A549 (cell line): ENCODE measurements at regions not wholly inside any gene's neighbourhood (a gene's known extent, or its start where the extent isn't known, plus 50 kb on each side); places are given as distances from the start of the nearest gene placed in this dataset.

ENCODE experiments used
- ATAC-seq, 2 experiments: fragments of 200-7000 bp in 1 of 2; fragments of >200 bp in 1 of 2; cut with Nextera tagmentation in 1 of 2; cut with Tn5 transposase in 1 of 2; 3 replicates each; pipeline versions ENCODE4 v1.8.0 to v1.9.1; 2018 to 2020; ENCODE audit warnings: mild to moderate bottlenecking in 1 of 2, moderate library complexity in 1 of 2
- CTCF ChIA-PET: fragments of 300-600 bp; sonication (Branson Sonifier 250); formaldehyde crosslinking; extraction: SDS; loops from one replicate; lab custom pipeline; 2021; ENCODE audit warnings: antibody characterized with exemption, inconsistent platforms; lab: Yijun Ruan, JAX
- POLR2A ChIA-PET: fragments of 350-600 bp; formaldehyde crosslinking; extraction: SDS; loops from one replicate; lab custom pipeline; 2021; ENCODE audit warnings: antibody characterized with exemption, inconsistent platforms; lab: Yijun Ruan, JAX
- DNase-seq, 2 experiments: peaks; one replicate each; pipeline versions ENCODE4 v3.0.0 to v3.0.0-alpha.2; 2011 to 2016; ENCODE audit warnings: low read depth in 1 of 2, low spot score in 1 of 2
- FAIRE-seq: peaks from 2 replicates; lab custom pipeline; 2011; peaks lifted over from hg19 to GRCh38; lab: Jason Lieb, UNC
- H3K27ac ChIP-seq, 2 experiments: fragments of >200 bp; sonication (Bioruptor Twin); formaldehyde crosslinking; 3 replicates each; pipeline ENCODE4 v1.5.1; 2016 to 2017
- H3K4me1 ChIP-seq: fragments of >200 bp; sonication (Bioruptor Twin); formaldehyde crosslinking; 3 replicates; pipeline ENCODE4 v1.6.1; 2016
- H3K4me2 ChIP-seq: fragments of >200 bp; sonication (Bioruptor Twin); formaldehyde crosslinking; 3 replicates; pipeline ENCODE4 v1.6.1; 2016
- H3K4me3 ChIP-seq: fragments of >200 bp; sonication (Bioruptor Twin); formaldehyde crosslinking; 3 replicates; pipeline ENCODE4 v1.5.1; 2016
- H3K9me3 ChIP-seq: fragments of >200 bp; sonication (Bioruptor Twin); formaldehyde crosslinking; 3 replicates; pipeline ENCODE4 v1.6.1; 2016
- BHLHE40 ChIP-seq: IDR thresholded peaks from 2 replicates; pipeline ENCODE4 v1.6.1; 2012; ENCODE audit warnings: low read depth, low read length, inconsistent platforms
- CBX2 ChIP-seq: fragments of 200-600 bp; sonication (generic); IDR thresholded peaks from 2 replicates; pipeline ENCODE4 v1.6.1; 2016; ENCODE audit warnings: low read depth, mild to moderate bottlenecking, borderline replicate concordance
- CHD4 ChIP-seq: fragments of 200-600 bp; sonication (generic); IDR thresholded peaks from 2 replicates; pipeline ENCODE4 v1.6.1; 2016; ENCODE audit warnings: antibody characterized with exemption, mild to moderate bottlenecking, borderline replicate concordance
- CTCF ChIP-seq: fragments of >200 bp; sonication (Bioruptor Twin); formaldehyde crosslinking; IDR thresholded peaks from 3 replicates; pipeline ENCODE4 v1.5.1; 2016
- EHF ChIP-seq: fragments of 250-450 bp; sonication (Bioruptor Pico); IDR thresholded peaks from 2 replicates; pipeline ENCODE4 v1.5.0; 2020; ENCODE audit warnings: mild to moderate bottlenecking
- ELK1 ChIP-seq: fragments of 150-350 bp; IDR thresholded peaks from 2 replicates; pipeline ENCODE4 v1.6.1; 2014; ENCODE audit warnings: low read depth, mild to moderate bottlenecking, low read length
- FOSB ChIP-seq: fragments of 250-450 bp; sonication (Bioruptor Pico); IDR thresholded peaks from 2 replicates; pipeline ENCODE4 v1.5.0; 2020; ENCODE audit warnings: mild to moderate bottlenecking, moderate library complexity
- GATA3 ChIP-seq: IDR thresholded peaks from 2 replicates; pipeline ENCODE4 v1.6.1; 2012; ENCODE audit warnings: borderline replicate concordance
- HDAC2 ChIP-seq: fragments of 200-600 bp; sonication (generic); IDR thresholded peaks from 2 replicates; pipeline ENCODE4 v1.6.1; 2016
- HMGXB4 ChIP-seq: fragments of 250-450 bp; sonication (Bioruptor Pico); IDR thresholded peaks from 2 replicates; pipeline ENCODE4 v1.5.0; 2021; ENCODE audit warnings: mild to moderate bottlenecking, moderate library complexity, borderline replicate concordance
- HOXB13 ChIP-seq: fragments of 250-450 bp; sonication (Bioruptor Pico); IDR thresholded peaks from 2 replicates; pipeline ENCODE4 v1.5.0; 2020; ENCODE audit warnings: low read depth, mild to moderate bottlenecking, moderate library complexity
- HOXB5 ChIP-seq: fragments of 250-450 bp; sonication (Bioruptor Pico); IDR thresholded peaks from 2 replicates; pipeline ENCODE4 v1.5.0; 2020; ENCODE audit warnings: mild to moderate bottlenecking, moderate library complexity
- MAX ChIP-seq: IDR thresholded peaks from 2 replicates; pipeline ENCODE4 v1.6.1; 2012
- NPAS2 ChIP-seq: fragments of 250-450 bp; sonication (Bioruptor Pico); IDR thresholded peaks from 2 replicates; pipeline ENCODE4 v1.8.0; 2022; ENCODE audit warnings: mild to moderate bottlenecking, moderate library complexity, borderline replicate concordance
- NR3C1 ChIP-seq: fragments of >200 bp; sonication (Bioruptor Twin); formaldehyde crosslinking; IDR thresholded peaks from 3 replicates; pipeline ENCODE4 v1.6.1; 2017
- PBX3 ChIP-seq: IDR thresholded peaks from 2 replicates; pipeline ENCODE4 v1.6.1; 2012
- RAD21 ChIP-seq, 2 experiments: fragments of >200 bp in 1 of 2; sonication (Bioruptor Twin) in 1 of 2; formaldehyde crosslinking in 1 of 2; IDR thresholded peaks in 1 of 2; conservative IDR thresholded peaks in 1 of 2; 2 replicates in 1 of 2; 3 replicates in 1 of 2; pipeline ENCODE4 v1.6.1; 2012 to 2018; ENCODE audit warnings: inconsistent platforms in 1 of 2
- RCOR1 ChIP-seq: fragments of 150-350 bp; IDR thresholded peaks from 2 replicates; pipeline ENCODE4 v1.6.1; 2014; ENCODE audit warnings: antibody characterized with exemption, low read length, low read depth
- REST ChIP-seq: fragments of 200-600 bp; sonication (generic); IDR thresholded peaks from 2 replicates; pipeline ENCODE4 v1.6.1; 2016; ENCODE audit warnings: antibody characterized with exemption, mild to moderate bottlenecking, moderate library complexity
- RNF2 ChIP-seq: fragments of 200-600 bp; sonication (generic); IDR thresholded peaks from 2 replicates; pipeline ENCODE4 v1.6.1; 2016; ENCODE audit warnings: low read depth, mild to moderate bottlenecking, antibody characterized with exemption, moderate library complexity, borderline replicate concordance
- SMC3 ChIP-seq: fragments of >200 bp; sonication (Bioruptor Twin); formaldehyde crosslinking; IDR thresholded peaks from 3 replicates; pipeline ENCODE4 v1.6.1; 2018; ENCODE audit warnings: inconsistent platforms
- TFCP2L1 ChIP-seq: fragments of 250-450 bp; sonication (Bioruptor Pico); IDR thresholded peaks from 2 replicates; pipeline ENCODE4 v1.5.0; 2021; ENCODE audit warnings: mild to moderate bottlenecking
- TP53 ChIP-seq: fragments of 250-450 bp; sonication (Bioruptor Pico); IDR thresholded peaks from 2 replicates; pipeline ENCODE4 v1.5.0; 2021; ENCODE audit warnings: mild to moderate bottlenecking, moderate library complexity
- ZNF302 ChIP-seq: fragments of 250-450 bp; sonication (Bioruptor Pico); IDR thresholded peaks from 2 replicates; pipeline ENCODE4 v1.9.0; 2021; ENCODE audit warnings: inconsistent platforms, mild to moderate bottlenecking, moderate library complexity
- ZSCAN20 ChIP-seq: fragments of 250-450 bp; sonication (Bioruptor Pico); IDR thresholded peaks from 2 replicates; pipeline ENCODE4 v1.8.0; 2022; ENCODE audit warnings: mild to moderate bottlenecking, moderate library complexity
- WGBS: methylation state at CpG from one replicate; pipeline ENCODE4 v1.1.6; 2017; ENCODE audit errors: missing lambda C conversion rate; 5-methylcytosine and 5-hydroxymethylcytosine counted together

GRCh38 chr16:6207580-6207979 is 1110.0 kb upstream of the EEF2KMT start (continued):
- TF ChIP-seq RAD21 (conservative IDR thresholded peaks at IDR 0.05 in 1 of 2, IDR thresholded peaks at IDR 0.05 in 1 of 2) (no peak), HDAC2 (no peak), MAX (no peak), EHF (CRISPR knock-in tag) (no peak), PBX3 (no peak), CBX2 (no peak), TFCP2L1 (no peak)

GRCh38 chr16:6207124-6207523 is 1109.5 kb upstream of the EEF2KMT start:
- WGBS, result under 1% methylated on average over 3 of the region's 3 CpGs
- TF ChIP-seq BHLHE40 (no peak), RCOR1 (no peak), CTCF (no peak), ELK1 (no peak), CHD4 (no peak), ZSCAN20 (no peak), HDAC2 (no peak), EHF (CRISPR knock-in tag) (no peak), GATA3 (no peak), SMC3 (no peak), RNF2 (no peak), NPAS2 (no peak), FOSB (CRISPR knock-in tag) (no peak), TP53 (CRISPR knock-in tag) (no peak), HMGXB4 (CRISPR knock-in tag) (no peak), HOXB13 (CRISPR knock-in tag) (no peak)
- no peaks in the 10 kb centered on the region for H3K4me1 ChIP-seq
- no peak overlapping the region for H3K4me2 ChIP-seq
- FAIRE-seq (no peak), DNase-seq (no peak), ATAC-seq (no peak)
- no peaks in the 10 kb centered on the region for H3K9me3 ChIP-seq
- ChIA-PET POLR2A (no interaction called here), CTCF (no interaction called here)
- no peak overlapping the region for H3K4me3 ChIP-seq
- no peak overlapping the region for H3K27ac ChIP-seq

GRCh38 chr16:6206080-6206479 is 1108.5 kb upstream of the EEF2KMT start:
- H3K4me2 ChIP-seq, result no peak overlapping the region
- FAIRE-seq (no peak), ATAC-seq (no peak), DNase-seq (no peak)
- POLR2A ChIA-PET, result no interaction called here
- H3K4me1 ChIP-seq, result no peaks in the 10 kb centered on the region
- H3K27ac ChIP-seq, result no peak overlapping the region
- CTCF ChIA-PET, result interaction anchor here (0.7 kb wide), 1 partner anchor 183 kb away, joined by 3 read pairs; no protein-coding TSS in a partner anchor
- H3K9me3 ChIP-seq, result no peaks in the 10 kb centered on the region
- H3K4me3 ChIP-seq, result no peak overlapping the region
- 8% methylated on average over 5 of the region's 5 CpGs for WGBS
- no peak for TF ChIP-seq HMGXB4 (CRISPR knock-in tag)
- TF ChIP-seq HOXB5 (CRISPR knock-in tag), result no peak
- TF ChIP-seq REST, result no peak
- TF ChIP-seq ZNF302 (CRISPR knock-in tag), result no peak
- no peak for TF ChIP-seq RCOR1
- TF ChIP-seq NR3C1, result no peak
- no peak for TF ChIP-seq MAX
